OCI-LY1 (cell line): ENCODE measurements at regions not wholly inside any gene's neighbourhood (a gene's known extent, or its start where the extent isn't known, plus 50 kb on each side); places are given as distances from the start of the nearest gene placed in this dataset.

Source experiments
- H2AFZ ChIP-seq: fragments of 200-600 bp; sonication (generic), shearing (Covaris generic); 2 replicates; pipeline ENCODE4 v1.6.0; 2014; ENCODE audit warnings: antibody characterized with exemption, mild to moderate bottlenecking, low read length
- H3F3A ChIP-seq: fragments of 200-600 bp; sonication (generic), shearing (Covaris generic); 2 replicates; pipeline ENCODE4 v1.6.0; 2014; ENCODE audit warnings: mild to moderate bottlenecking, antibody characterized with exemption, low read length, moderate library complexity; ENCODE audit not compliant: insufficient read depth
- H3K27ac ChIP-seq: fragments of 200-600 bp; sonication (generic); 2 replicates; pipeline ENCODE4 v1.5.1; 2014; ENCODE audit warnings: low read length, mixed run types, mild to moderate bottlenecking, low read depth; ENCODE audit not compliant: poor library complexity, severe bottlenecking
- H3K27me3 ChIP-seq: fragments of 200-600 bp; sonication (generic); 2 replicates; pipeline ENCODE4 v1.6.0; 2014; ENCODE audit warnings: antibody characterized with exemption, mild to moderate bottlenecking, low read length, moderate library complexity; ENCODE audit not compliant: insufficient read depth
- H3K36me3 ChIP-seq: fragments of 200-600 bp; sonication (generic); 2 replicates; pipeline ENCODE4 v1.6.1; 2014; ENCODE audit warnings: mild to moderate bottlenecking, antibody characterized with exemption, low read length, moderate library complexity, mixed read lengths; ENCODE audit not compliant: insufficient read depth
- H3K4me1 ChIP-seq: fragments of 200-600 bp; sonication (generic); 2 replicates; pipeline ENCODE4 v1.5.1; 2014; ENCODE audit warnings: mild to moderate bottlenecking, low read length, moderate library complexity; ENCODE audit not compliant: insufficient read depth, severe bottlenecking
- H3K4me2 ChIP-seq: fragments of 200-600 bp; sonication (generic), shearing (Covaris generic); 2 replicates; pipeline ENCODE4 v1.6.1; 2014; ENCODE audit warnings: low read length
- H3K4me3 ChIP-seq: fragments of 200-600 bp; sonication (generic); 2 replicates; pipeline ENCODE4 v1.5.1; 2014; ENCODE audit warnings: low read length, low read depth, mild to moderate bottlenecking, mixed read lengths; ENCODE audit not compliant: poor library complexity, severe bottlenecking
- H3K79me2 ChIP-seq: fragments of 200-600 bp; shearing (Covaris generic); 2 replicates; pipeline ENCODE4 v1.6.1; 2016; ENCODE audit warnings: mixed run types, low read length, mixed read lengths; ENCODE audit not compliant: insufficient read depth
- H3K9ac ChIP-seq: fragments of 200-600 bp; sonication (generic), shearing (Covaris generic); 2 replicates; pipeline ENCODE4 v1.6.1; 2014; ENCODE audit warnings: mild to moderate bottlenecking, low read length, mixed read lengths
- H3K9me2 ChIP-seq: fragments of 200-600 bp; sonication (generic), shearing (Covaris generic); 2 replicates; pipeline ENCODE4 v1.6.1; 2014; ENCODE audit warnings: low read depth, mild to moderate bottlenecking, low read length, mixed read lengths
- H3K9me3 ChIP-seq: fragments of 200-600 bp; shearing (Covaris generic); 2 replicates; pipeline ENCODE4 v1.6.1; 2014; ENCODE audit warnings: low read length, mixed read lengths
- H4K20me1 ChIP-seq: fragments of 200-600 bp; sonication (generic), shearing (Covaris generic); 2 replicates; pipeline ENCODE4 v1.6.0; 2016; ENCODE audit warnings: mild to moderate bottlenecking, low read length; ENCODE audit not compliant: insufficient read depth
- CTCF ChIP-seq: fragments of 200-600 bp; sonication (generic), shearing (Covaris generic); IDR thresholded peaks from 2 replicates; pipeline ENCODE4 v1.5.1; 2017; ENCODE audit warnings: mild to moderate bottlenecking, antibody characterized with exemption, low read length, moderate library complexity, mixed read lengths
- EZH2 ChIP-seq: fragments of 200-600 bp; sonication (generic), shearing (Covaris generic); IDR thresholded peaks from 2 replicates; pipeline ENCODE4 v1.8.0; 2017; ENCODE audit warnings: borderline replicate concordance, mixed run types, mild to moderate bottlenecking, antibody characterized with exemption, low read length, moderate library complexity, mixed read lengths

- no peaks in the 10 kb centered on the region for H3K4me1 ChIP-seq
- no peaks in the 10 kb centered on the region for H3K79me2 ChIP-seq
- H3K4me3 ChIP-seq, result no peak overlapping the region
- H3K36me3 ChIP-seq, result peaks cover 23% of the 10 kb centered on the region
- no peaks in the 10 kb centered on the region for H4K20me1 ChIP-seq
- no peaks in the 10 kb centered on the region for H3K27me3 ChIP-seq
- H3K4me2 ChIP-seq, result no peak overlapping the region
- no peak overlapping the region for H3K9ac ChIP-seq
- no peaks in the 10 kb centered on the region for H3K9me2 ChIP-seq
- peaks cover 12% of the 10 kb centered on the region; the same call in 1 of the 2 replicates for H3K9me3 ChIP-seq
- H3K27ac ChIP-seq, result no peak overlapping the region
- TF ChIP-seq EZH2 (no peak), CTCF (no peak)
- no peak overlapping the region for H2AFZ ChIP-seq
- no peaks in the 10 kb centered on the region for H3F3A ChIP-seq
These were observed 66.3 kb upstream of the NUDT6 start for GRCh38 chr4:122988696-122989095.

GRCh38 chr4:122990891-122991290 lies 68.5 kb upstream of the NUDT6 start:
- Histone ChIP-seq H3K4me1 (no peaks in the 10 kb centered on the region), H3K9me2 (no peaks in the 10 kb centered on the region), H3K36me3 (peaks cover 15% of the 10 kb centered on the region; the same call in 1 of the 2 replicates), H3K27me3 (no peaks in the 10 kb centered on the region), H4K20me1 (no peaks in the 10 kb centered on the region), H3K79me2 (no peaks in the 10 kb centered on the region), H3K4me2 (no peak overlapping the region), H3K9me3 (peaks cover 12% of the 10 kb centered on the region; the same call in 1 of the 2 replicates), H3F3A (no peaks in the 10 kb centered on the region), H3K4me3 (no peak overlapping the region), H2AFZ (no peak overlapping the region), H3K9ac (no peak overlapping the region), H3K27ac (no peak overlapping the region)
- TF ChIP-seq EZH2, result no peak
- TF ChIP-seq CTCF, result no peak

- H3K4me1 ChIP-seq, result no peaks in the 10 kb centered on the region
- peaks cover 15% of the 10 kb centered on the region; the same call in 1 of the 2 replicates for H3K36me3 ChIP-seq
- H3K9ac ChIP-seq, result no peak overlapping the region
- H3K79me2 ChIP-seq, result no peaks in the 10 kb centered on the region
- no peaks in the 10 kb centered on the region for H3F3A ChIP-seq
- no peak overlapping the region for H2AFZ ChIP-seq
- H3K27me3 ChIP-seq, result no peaks in the 10 kb centered on the region
- no peak for TF ChIP-seq EZH2
- TF ChIP-seq CTCF, result no peak
- H3K4me2 ChIP-seq, result no peak overlapping the region
- no peaks in the 10 kb centered on the region for H3K9me2 ChIP-seq
- H4K20me1 ChIP-seq, result no peaks in the 10 kb centered on the region
- no peak overlapping the region for H3K4me3 ChIP-seq
- H3K27ac ChIP-seq, result no peak overlapping the region
- H3K9me3 ChIP-seq, result peaks cover 12% of the 10 kb centered on the region; the same call in 1 of the 2 replicates
These were observed 69.7 kb upstream of the NUDT6 start for GRCh38 chr4:122992057-122992456.
